Activated naive CD4-positive, alpha-beta T cell treated with anti-CD3 and anti-CD28 coated beads, Interleukin-2, amount 50 U/mL, for 24 hours (primary cell): ENCODE measurements at regions not wholly inside any gene's neighbourhood (a gene's known extent, or its start where the extent isn't known, plus 50 kb on each side); places are given as distances from the start of the nearest gene placed in this dataset.

Source experiments
- H3K27ac Mint-ChIP-seq: one replicate; pipeline ENCODE4 v1.8.0; 2021; ENCODE audit warnings: mild to moderate bottlenecking, mixed read lengths
- H3K27me3 Mint-ChIP-seq: one replicate; pipeline ENCODE4 v1.8.0; 2021; ENCODE audit warnings: mixed read lengths
- H3K36me3 Mint-ChIP-seq: one replicate; pipeline ENCODE4 v1.8.0; 2021; ENCODE audit warnings: mixed read lengths
- H3K4me1 Mint-ChIP-seq: one replicate; pipeline ENCODE4 v1.8.0; 2021; ENCODE audit warnings: mixed read lengths
- H3K4me3 Mint-ChIP-seq: one replicate; pipeline ENCODE4 v1.8.0; 2021; ENCODE audit warnings: mild to moderate bottlenecking, mixed read lengths
- H3K9me3 Mint-ChIP-seq: one replicate; pipeline ENCODE4 v1.8.0; 2021; ENCODE audit warnings: mixed read lengths

DNA sequence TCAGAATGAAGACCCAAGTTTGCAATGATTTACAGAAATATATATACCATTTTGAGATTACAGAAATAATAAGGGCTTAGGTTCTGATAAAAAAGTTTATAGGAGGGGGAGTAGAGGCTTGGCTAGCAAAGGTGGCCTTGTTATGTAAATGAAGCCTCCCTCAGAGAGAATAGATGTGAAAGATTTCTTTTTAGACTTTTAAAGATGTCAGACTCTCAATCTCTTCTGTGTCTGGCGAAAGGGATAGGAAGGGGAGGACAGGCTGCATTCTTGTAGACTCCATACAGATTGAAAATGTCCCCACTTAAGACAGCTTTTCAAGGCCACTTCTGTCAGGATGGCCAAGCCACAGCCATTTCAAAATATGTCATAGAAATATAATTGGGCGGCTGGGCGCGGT, 63.1 kb upstream of the CLINT1 start:
- no peaks in the 10 kb centered on the region for H3K36me3 Mint-ChIP-seq
- no peak overlapping the region for H3K4me3 Mint-ChIP-seq
- H3K27me3 Mint-ChIP-seq: no peaks in the 10 kb centered on the region
- peaks cover 27% of the 10 kb centered on the region for H3K4me1 Mint-ChIP-seq
- no peaks in the 10 kb centered on the region for H3K9me3 Mint-ChIP-seq
- no peak overlapping the region for H3K27ac Mint-ChIP-seq

DNA sequence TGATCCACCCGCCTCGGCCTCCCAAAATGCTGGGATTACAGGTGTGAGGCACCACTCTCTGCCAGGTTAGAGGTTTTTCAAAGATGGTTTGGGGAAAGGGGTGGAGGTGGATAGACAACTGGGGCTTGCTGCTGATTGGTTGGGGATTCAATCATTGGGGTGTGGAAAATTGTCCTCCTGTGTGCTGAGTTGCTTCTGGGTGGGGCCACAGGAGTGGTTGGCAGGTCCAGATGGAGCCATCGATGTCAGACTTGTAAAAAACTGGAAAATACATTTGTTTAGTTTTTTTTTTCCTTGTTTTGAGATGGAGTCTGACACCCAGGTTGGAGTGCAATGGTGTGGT, 61.9 kb upstream of the CLINT1 start:
- peaks cover 27% of the 10 kb centered on the region for H3K4me1 Mint-ChIP-seq
- no peaks in the 10 kb centered on the region for H3K9me3 Mint-ChIP-seq
- H3K4me3 Mint-ChIP-seq: no peak overlapping the region
- H3K27me3 Mint-ChIP-seq: no peaks in the 10 kb centered on the region
- H3K27ac Mint-ChIP-seq: no peak overlapping the region
- no peaks in the 10 kb centered on the region for H3K36me3 Mint-ChIP-seq

DNA sequence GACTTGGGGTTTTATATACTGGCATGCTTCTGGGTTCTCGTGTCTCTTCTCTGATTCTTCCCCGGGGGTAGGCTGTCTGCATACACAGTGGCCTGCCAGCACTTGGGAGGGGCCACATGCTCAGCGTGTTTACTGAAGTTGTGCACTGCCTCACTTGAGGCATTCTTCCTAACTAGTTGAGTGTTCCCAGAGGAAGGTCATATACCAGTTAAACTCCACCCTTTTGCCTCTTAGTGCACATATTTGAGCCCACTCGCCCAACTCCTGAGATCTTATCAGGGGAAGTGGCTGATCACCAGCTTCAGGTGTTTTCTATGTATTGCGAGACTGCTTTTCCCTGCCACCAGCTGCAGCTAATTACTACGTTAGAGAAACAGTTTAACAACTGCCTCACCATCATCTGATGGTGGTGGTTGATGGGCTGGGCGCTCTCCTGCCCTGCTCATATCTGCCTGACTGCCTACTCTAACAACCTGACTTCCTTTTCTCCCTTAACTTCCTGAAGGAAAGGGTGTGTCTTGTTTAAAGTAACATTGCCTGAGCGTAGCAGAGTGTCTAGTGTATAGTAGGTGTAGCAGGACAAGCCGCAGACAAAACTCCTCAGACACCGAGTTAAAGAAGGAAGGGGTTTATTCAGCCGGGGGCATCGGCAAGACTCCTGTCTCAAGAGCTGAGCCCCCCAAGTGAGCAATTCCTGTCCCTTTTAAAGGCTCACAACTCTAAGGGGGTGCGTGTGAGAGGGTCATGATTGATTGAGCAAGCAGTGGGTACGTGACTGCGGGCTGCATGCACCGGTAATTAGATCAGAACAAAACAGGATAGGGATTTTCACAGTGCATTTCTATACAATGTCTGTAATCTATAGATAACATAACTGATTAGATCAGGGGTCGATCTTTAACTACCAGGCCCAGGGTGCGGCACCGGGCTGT, 60.1 kb upstream of the CLINT1 start:
- H3K27me3 Mint-ChIP-seq: no peaks in the 10 kb centered on the region
- peak overlapping the region; percentile 15 for H3K27ac Mint-ChIP-seq
- H3K4me1 Mint-ChIP-seq: peaks cover 27% of the 10 kb centered on the region
- H3K9me3 Mint-ChIP-seq: no peaks in the 10 kb centered on the region
- H3K36me3 Mint-ChIP-seq: no peaks in the 10 kb centered on the region
- H3K4me3 Mint-ChIP-seq: peak overlapping the region; percentile 70

DNA sequence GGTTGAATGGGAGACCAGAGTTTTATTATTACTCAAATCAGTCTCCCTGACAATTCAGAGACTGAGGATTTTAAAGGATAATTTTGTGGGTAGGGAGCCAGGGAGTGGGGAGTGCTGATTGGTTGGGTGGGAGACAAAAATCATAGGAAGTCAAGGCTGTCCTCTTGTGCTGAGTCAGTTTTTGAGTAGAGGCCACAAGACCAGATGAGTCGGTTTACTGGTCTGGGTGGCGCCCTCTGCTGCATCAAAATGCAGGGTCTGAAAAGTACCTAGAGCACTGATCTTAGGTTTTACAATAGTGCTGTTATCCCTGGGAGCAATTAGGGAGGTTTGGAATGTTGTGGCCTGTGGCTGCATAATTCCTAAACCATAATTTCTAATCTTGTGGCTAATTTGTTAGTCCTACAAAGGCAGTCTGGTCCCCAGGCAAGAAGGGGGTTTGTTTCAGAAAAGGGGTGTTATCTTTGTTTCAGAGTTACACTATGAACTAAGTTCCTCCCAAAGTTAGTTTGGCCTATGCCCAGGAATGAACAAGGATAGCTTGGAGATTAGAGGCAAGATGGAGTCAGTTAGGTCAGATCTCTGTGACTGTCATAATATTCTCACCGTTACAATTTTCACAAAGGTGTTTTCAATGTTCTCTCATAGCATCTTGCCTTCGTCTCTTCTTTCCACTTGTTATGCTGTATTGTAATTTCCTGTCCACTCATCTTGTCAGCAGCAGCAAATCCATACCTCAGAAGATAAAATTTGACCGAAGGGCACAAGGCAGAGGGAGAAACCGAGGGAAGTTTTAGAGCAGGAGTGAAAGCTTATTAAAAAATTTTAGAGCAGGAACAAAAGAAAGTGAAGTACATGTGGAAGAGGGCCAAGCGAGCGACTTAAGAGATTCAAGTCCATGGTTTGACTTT, 59.2 kb upstream of the CLINT1 start:
- peak overlapping the region; percentile 52 for H3K27ac Mint-ChIP-seq
- H3K4me1 Mint-ChIP-seq: peaks cover 27% of the 10 kb centered on the region
- no peaks in the 10 kb centered on the region for H3K27me3 Mint-ChIP-seq
- peak overlapping the region; percentile 32 for H3K4me3 Mint-ChIP-seq
- no peaks in the 10 kb centered on the region for H3K9me3 Mint-ChIP-seq
- H3K36me3 Mint-ChIP-seq: no peaks in the 10 kb centered on the region

DNA sequence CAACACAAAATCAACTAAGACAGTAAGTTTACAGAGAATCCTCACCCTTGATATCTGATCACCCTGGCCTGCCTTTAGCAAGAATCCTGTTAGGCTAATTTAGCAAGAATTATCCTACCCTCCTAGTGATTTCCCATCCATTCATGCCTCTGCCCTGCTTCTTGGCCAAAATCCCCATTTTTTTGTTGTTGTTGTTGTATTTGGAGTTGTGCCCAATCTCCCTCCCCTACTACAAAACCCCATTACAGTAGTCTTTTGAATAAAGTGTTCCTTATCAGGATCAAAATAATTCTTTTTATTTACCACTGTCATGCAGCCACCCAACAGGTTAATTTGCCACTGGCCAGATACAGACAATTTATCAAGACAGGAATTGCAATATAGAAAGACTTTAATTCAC, 58.5 kb upstream of the CLINT1 start:
- H3K4me3 Mint-ChIP-seq: no peak overlapping the region
- peak overlapping the region; percentile 52 for H3K27ac Mint-ChIP-seq
- H3K4me1 Mint-ChIP-seq: peaks cover 27% of the 10 kb centered on the region

DNA sequence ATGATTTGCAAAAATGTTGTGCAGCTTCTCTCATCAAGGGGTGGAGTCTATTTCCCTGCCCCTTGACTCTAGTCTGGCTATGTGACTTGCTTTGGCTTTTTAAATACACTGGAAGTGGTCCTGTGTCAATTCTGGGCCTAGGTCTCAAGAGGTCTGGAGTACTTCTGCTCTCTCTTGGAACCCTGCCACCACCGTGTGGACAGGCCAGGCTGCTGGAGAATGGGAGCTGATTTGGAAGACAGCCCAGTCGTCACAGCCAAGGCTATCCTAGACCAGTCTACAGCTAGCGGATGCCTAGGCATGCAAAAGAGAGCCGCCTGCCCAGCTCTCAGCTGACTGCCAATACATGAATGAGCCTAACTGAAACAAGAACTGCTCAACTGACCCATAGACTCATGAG, 56.7 kb upstream of the CLINT1 start:
- Mint-ChIP-seq H3K4me1 (peaks cover 27% of the 10 kb centered on the region), H3K27me3 (no peaks in the 10 kb centered on the region), H3K36me3 (no peaks in the 10 kb centered on the region), H3K4me3 (no peak overlapping the region), H3K9me3 (no peaks in the 10 kb centered on the region), H3K27ac (no peak overlapping the region)

More for the DNA sequence above, 58.5 kb upstream of the CLINT1 start:
- H3K9me3 Mint-ChIP-seq: no peaks in the 10 kb centered on the region
- no peaks in the 10 kb centered on the region for H3K27me3 Mint-ChIP-seq
- no peaks in the 10 kb centered on the region for H3K36me3 Mint-ChIP-seq

DNA sequence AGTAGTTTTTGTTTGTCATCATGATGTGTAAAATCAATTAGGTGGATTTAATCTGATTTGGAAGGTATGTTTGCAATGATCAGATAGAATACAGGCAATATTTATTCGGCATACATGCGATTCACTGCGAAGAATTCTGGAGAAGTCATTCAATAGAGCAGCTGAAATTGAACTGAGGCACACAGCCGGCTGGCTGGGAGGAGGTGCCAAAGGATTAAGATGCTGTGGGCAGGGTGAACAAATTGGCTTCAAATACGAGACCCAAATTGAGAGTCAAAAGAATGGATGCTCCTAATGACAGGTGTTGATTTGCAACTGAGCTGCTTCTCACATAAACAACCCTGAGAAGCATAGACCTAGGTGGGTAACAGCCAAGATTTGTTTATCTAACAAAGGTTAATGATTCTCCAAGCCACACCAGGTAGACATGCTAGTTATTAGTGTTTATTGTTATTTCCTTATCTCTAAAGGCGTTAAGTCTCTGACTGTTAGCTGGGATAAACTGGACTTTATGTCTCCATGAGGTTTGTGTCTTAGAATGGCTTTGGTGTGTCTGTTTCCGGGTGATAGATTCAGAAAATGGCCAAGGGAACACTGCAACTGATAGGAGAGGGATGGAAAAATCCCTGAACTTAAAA, 55.3 kb upstream of the CLINT1 start:
- peaks cover 17% of the 10 kb centered on the region for H3K4me1 Mint-ChIP-seq
- H3K36me3 Mint-ChIP-seq: no peaks in the 10 kb centered on the region
- H3K27me3 Mint-ChIP-seq: no peaks in the 10 kb centered on the region
- no peak overlapping the region for H3K4me3 Mint-ChIP-seq
- no peak overlapping the region for H3K27ac Mint-ChIP-seq
- no peaks in the 10 kb centered on the region for H3K9me3 Mint-ChIP-seq

DNA sequence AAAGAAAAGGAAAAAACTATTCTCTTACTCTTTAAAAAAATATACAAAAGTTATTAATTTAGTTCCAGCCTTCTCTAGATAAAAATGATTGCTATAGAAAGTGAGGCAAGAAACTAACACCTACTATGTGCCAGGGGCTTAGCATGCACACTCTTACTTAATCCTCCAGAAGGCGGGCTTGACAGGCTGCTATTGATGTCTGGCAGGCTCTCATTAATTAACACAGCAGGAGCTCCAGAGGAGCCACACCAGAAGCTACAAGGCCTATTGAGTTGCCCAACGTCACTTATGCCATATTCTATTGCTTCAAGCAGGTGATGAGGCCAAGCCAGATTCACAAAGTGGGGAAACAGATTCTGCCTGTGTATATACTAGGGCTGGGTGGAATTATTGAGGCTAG, 54.6 kb upstream of the CLINT1 start:
- H3K27ac Mint-ChIP-seq: no peak overlapping the region
- no peaks in the 10 kb centered on the region for H3K27me3 Mint-ChIP-seq
- peaks cover 10% of the 10 kb centered on the region for H3K4me1 Mint-ChIP-seq
- H3K36me3 Mint-ChIP-seq: no peaks in the 10 kb centered on the region
- H3K9me3 Mint-ChIP-seq: no peaks in the 10 kb centered on the region
- no peak overlapping the region for H3K4me3 Mint-ChIP-seq

DNA sequence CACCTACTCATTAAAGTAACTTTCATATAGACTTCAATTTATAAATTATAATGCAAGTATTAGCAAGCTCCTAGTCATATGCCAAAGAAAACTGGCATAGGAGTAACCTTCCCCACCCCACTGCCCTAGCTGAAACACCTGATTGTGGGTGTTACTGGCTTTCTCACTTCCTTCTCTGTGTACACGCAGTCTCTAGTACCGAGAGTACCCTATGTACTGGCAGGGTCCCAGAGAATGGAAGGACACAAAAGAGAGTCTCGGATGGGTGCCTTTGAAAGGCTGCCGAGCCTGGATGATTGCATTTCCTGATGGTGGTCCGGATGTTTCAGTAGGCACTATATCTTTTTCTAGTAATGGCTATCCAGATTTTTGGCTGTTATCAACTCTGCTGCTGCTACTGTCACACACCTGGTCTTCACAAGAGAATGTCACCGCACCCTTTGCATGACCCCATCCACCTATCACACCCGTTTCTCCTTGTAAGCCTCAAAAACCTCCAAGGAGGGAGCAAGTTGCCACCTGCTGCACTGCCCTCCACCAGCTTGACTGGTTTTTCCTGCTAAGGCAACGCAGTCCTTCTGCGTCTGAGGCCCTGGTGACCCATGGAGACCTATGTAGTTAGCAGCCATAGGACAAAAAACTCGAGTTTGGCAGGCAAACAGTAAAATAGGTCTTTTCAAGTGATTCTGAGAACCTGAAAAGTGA, 53.8 kb upstream of the CLINT1 start:
- Mint-ChIP-seq H3K9me3 (no peaks in the 10 kb centered on the region), H3K27ac (no peak overlapping the region), H3K36me3 (no peaks in the 10 kb centered on the region), H3K27me3 (no peaks in the 10 kb centered on the region), H3K4me3 (no peak overlapping the region), H3K4me1 (peaks cover 2% of the 10 kb centered on the region)

DNA sequence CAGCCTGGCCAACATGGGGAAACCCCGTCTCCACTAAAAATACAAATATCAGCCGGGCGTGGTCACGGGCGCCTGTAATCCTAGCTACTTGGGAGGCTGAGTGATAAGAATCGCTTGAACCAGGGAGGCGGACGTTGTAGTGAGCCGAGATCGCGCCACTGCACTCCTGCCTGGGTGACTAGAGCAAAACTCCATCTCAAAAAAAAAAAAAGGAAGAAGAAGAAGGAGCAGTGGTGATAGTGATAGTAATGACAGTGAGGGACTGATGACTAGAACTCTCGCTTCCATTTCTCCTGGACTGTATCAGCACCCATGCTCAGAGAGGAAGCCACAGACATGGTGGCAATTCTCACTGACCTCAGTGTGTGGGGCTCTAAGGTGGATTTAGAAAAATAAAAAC, 52.6 kb upstream of the CLINT1 start:
- Mint-ChIP-seq H3K9me3 (no peaks in the 10 kb centered on the region), H3K4me3 (no peak overlapping the region), H3K27me3 (no peaks in the 10 kb centered on the region), H3K4me1 (no peaks in the 10 kb centered on the region), H3K36me3 (no peaks in the 10 kb centered on the region), H3K27ac (no peak overlapping the region)
